CD8-positive, alpha-beta memory T cell (primary cell): ENCODE measurements at regions not wholly inside any gene's neighbourhood (a gene's known extent, or its start where the extent isn't known, plus 50 kb on each side); places are given as distances from the start of the nearest gene placed in this dataset.

ENCODE experiments used
- CTCF ChIA-PET: fragments of 350-600 bp; sonication (Branson Sonifier 250); formaldehyde crosslinking; loops from one replicate; lab custom pipeline; 2021; ENCODE audit warnings: antibody characterized with exemption; lab: Charles Lee
- POLR2A ChIA-PET: fragments of 350-600 bp; sonication (Branson Sonifier 250); formaldehyde crosslinking; loops from one replicate; lab custom pipeline; 2021; ENCODE audit warnings: antibody characterized with exemption; lab: Charles Lee
- DNase-seq, 5 donors: peaks; one replicate each; pipeline versions ENCODE4 v3.0.0 to v3.0.0-alpha.2; 2020 to 2022; ENCODE audit warnings: mixed read lengths in 1 of 5
- H3K27ac ChIP-seq: one replicate; pipeline ENCODE4 v1.7.0; 2013; ENCODE audit warnings: low read depth, mild to moderate bottlenecking, low read length, moderate library complexity
- H3K27me3 ChIP-seq: 2 replicates; pipeline ENCODE4 v1.7.0; 2013; ENCODE audit warnings: low read length, mild to moderate bottlenecking; ENCODE audit not compliant: insufficient read depth, poor library complexity, severe bottlenecking
- H3K36me3 ChIP-seq: 2 replicates; pipeline ENCODE4 v1.7.0; 2013; ENCODE audit warnings: mild to moderate bottlenecking, low read length, moderate library complexity; ENCODE audit not compliant: insufficient read depth
- H3K4me1 ChIP-seq: 2 replicates; pipeline ENCODE4 v1.7.0; 2013; ENCODE audit warnings: mild to moderate bottlenecking, low read length, moderate library complexity; ENCODE audit not compliant: insufficient read depth
- H3K4me3 ChIP-seq: 2 replicates; pipeline ENCODE4 v1.7.0; 2013; ENCODE audit warnings: mild to moderate bottlenecking, low read length
- H3K9me3 ChIP-seq: 2 replicates; pipeline ENCODE4 v1.7.0; 2013; ENCODE audit warnings: mild to moderate bottlenecking, low read length
- H3K27ac Mint-ChIP-seq, 8 donors: one replicate each; pipeline ENCODE4 v1.8.0; 2020 to 2021; ENCODE audit warnings: mixed read lengths in 8 of 8, mild to moderate bottlenecking in 6 of 8, inconsistent platforms in 3 of 8, moderate library complexity in 3 of 8
- H3K27me3 Mint-ChIP-seq, 2 donors: one replicate each; pipeline ENCODE4 v1.8.0; 2020 to 2021; ENCODE audit warnings: mixed read lengths in 2 of 2, mild to moderate bottlenecking in 1 of 2, moderate library complexity in 1 of 2
- H3K36me3 Mint-ChIP-seq, 3 donors: one replicate each; pipeline ENCODE4 v1.8.0; 2020 to 2021; ENCODE audit warnings: mixed read lengths in 3 of 3, inconsistent platforms in 1 of 3, mild to moderate bottlenecking in 1 of 3
- H3K4me1 Mint-ChIP-seq, 3 donors: one replicate each; pipeline ENCODE4 v1.8.0; 2020 to 2021; ENCODE audit warnings: mixed read lengths in 3 of 3, inconsistent platforms in 1 of 3, mild to moderate bottlenecking in 1 of 3
- H3K4me3 Mint-ChIP-seq, 7 donors: one replicate each; pipeline ENCODE4 v1.8.0; 2020 to 2021; ENCODE audit warnings: mixed read lengths in 7 of 7, mild to moderate bottlenecking in 6 of 7, moderate library complexity in 4 of 7, inconsistent platforms in 2 of 7
- H3K9me3 Mint-ChIP-seq, 5 donors: one replicate each; pipeline ENCODE4 v1.8.0; 2020 to 2022; ENCODE audit warnings: mixed read lengths in 5 of 5, mild to moderate bottlenecking in 3 of 5, moderate library complexity in 2 of 5, inconsistent platforms in 1 of 5

DNA sequence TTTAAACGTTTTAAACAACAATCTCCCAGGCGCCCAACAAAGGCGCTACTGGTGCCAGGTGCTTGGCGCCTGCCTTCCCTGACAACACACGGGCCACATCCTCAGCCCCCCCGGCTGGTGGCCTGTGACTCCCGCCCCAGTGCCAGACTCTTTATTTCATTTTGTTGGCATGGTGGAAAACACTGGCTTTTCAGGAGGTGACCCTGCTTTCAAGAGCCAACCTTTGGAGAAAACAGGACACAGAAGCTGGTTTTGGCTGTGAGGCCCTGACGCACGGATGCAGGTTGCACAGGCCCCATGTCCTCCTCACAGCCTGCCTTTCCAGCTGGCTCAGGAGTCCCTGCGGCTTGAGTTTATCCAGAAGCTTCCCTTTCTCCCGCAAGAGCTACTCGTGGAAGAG, 100.0 kb downstream of the METRNL start:
- CTCF ChIA-PET, result no interaction called here
- DNase-seq, result no peak
- H3K4me1 Mint-ChIP-seq, result no peaks in the 10 kb centered on the region

GRCh38 chr17:83179811-83180210, 100.4 kb downstream of the METRNL start:
- Histone ChIP-seq H3K36me3 (no peaks in the 10 kb centered on the region), H3K4me3 (no peak overlapping the region), H3K27ac (no peak overlapping the region), H3K9me3 (no peaks in the 10 kb centered on the region), H3K27me3 (no peaks in the 10 kb centered on the region), H3K4me1 (no peaks in the 10 kb centered on the region)
- DNase-seq, result no peak
- ChIA-PET POLR2A (no interaction called here), CTCF (no interaction called here)
- H3K9me3 Mint-ChIP-seq, result no peaks in the 10 kb centered on the region
- no peak overlapping the region for H3K4me3 Mint-ChIP-seq
- no peak overlapping the region for H3K27ac Mint-ChIP-seq
- H3K27me3 Mint-ChIP-seq, result no peaks in the 10 kb centered on the region
- H3K36me3 Mint-ChIP-seq, result no peaks in the 10 kb centered on the region
- no peaks in the 10 kb centered on the region for H3K4me1 Mint-ChIP-seq

More for the DNA sequence above, 100.0 kb downstream of the METRNL start:
- Histone ChIP-seq H3K9me3 (no peaks in the 10 kb centered on the region), H3K27me3 (no peaks in the 10 kb centered on the region), H3K4me3 (no peak overlapping the region), H3K4me1 (no peaks in the 10 kb centered on the region), H3K36me3 (no peaks in the 10 kb centered on the region), H3K27ac (no peak overlapping the region)
- H3K27ac Mint-ChIP-seq, result no peak overlapping the region
- H3K4me3 Mint-ChIP-seq, result no peak overlapping the region
- POLR2A ChIA-PET, result no interaction called here
- no peaks in the 10 kb centered on the region for H3K9me3 Mint-ChIP-seq
- no peaks in the 10 kb centered on the region for H3K36me3 Mint-ChIP-seq
- H3K27me3 Mint-ChIP-seq, result no peaks in the 10 kb centered on the region

DNA sequence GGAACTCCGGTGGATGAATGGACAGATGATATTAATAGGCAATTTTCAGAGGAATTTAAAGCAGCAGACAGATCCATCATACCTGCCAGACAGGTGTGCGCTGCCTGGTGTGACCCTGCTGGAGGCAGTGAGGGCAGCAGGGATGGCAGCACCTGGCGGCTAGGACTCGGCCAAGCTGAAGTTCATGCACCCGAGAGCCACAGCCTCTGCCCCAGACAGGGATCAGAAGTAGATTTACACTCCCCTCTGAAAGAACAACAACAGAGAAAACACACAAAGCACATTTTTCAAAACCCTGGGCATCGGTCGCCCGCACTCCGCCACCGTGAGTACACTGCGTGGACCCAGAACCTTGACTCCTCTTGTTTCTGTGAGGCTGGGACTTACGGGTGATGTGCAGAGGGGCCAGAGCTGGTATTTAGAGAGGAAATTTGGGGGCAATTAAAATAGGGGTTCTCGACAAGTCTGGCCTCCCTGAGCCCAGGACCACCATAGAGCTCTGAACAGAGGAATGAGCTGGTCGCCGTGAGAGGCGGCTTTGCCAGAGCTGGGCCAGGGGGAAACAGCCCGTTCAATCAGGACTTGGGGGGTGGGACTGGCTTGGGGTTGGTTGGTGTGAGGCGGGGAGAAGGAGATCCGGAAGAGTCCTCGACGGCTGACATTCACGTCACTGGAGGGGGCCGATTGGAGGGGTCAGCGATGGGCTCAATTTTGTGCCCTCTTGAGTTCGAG, 101.0 kb downstream of the METRNL start:
- Mint-ChIP-seq H3K36me3 (no peaks in the 10 kb centered on the region), H3K4me3 (no peak overlapping the region), H3K27me3 (no peaks in the 10 kb centered on the region), H3K27ac (no peak overlapping the region), H3K4me1 (no peaks in the 10 kb centered on the region), H3K9me3 (no peaks in the 10 kb centered on the region)
- Histone ChIP-seq H3K4me1 (no peaks in the 10 kb centered on the region), H3K36me3 (no peaks in the 10 kb centered on the region), H3K27me3 (no peaks in the 10 kb centered on the region), H3K4me3 (no peak overlapping the region), H3K27ac (no peak overlapping the region), H3K9me3 (no peaks in the 10 kb centered on the region)
- ChIA-PET CTCF (no interaction called here), POLR2A (no interaction called here)
- DNase-seq, result no peak

DNA sequence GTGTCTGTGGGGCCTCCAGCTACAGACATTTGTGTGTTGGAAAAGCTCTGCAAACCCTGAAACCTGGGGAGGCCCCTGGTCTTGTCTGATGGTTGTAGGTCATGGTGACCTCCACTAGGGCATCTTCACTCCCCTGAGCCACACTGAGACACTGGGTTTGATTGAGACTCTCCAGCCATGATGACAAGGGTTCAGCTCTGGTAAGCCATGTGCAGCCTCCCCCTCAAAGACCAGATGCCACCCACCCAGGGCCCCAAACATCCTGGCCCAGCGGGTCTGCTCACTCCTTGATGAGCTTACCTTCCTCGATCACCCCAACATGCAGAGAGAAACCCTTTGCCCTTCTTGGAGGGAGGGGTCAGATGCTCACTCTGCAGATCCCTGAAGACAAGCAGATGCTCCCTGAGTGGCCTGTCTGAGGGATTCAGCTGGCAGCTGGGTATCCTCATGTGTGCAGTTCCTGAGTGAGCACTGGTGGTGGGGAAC, 101.6 kb downstream of the METRNL start:
- H3K27me3 ChIP-seq, result no peaks in the 10 kb centered on the region
- Mint-ChIP-seq H3K4me1 (no peaks in the 10 kb centered on the region), H3K27ac (peak overlapping the region in 1 of 8 donors; percentile 58), H3K4me3 (no peak overlapping the region), H3K9me3 (no peaks in the 10 kb centered on the region), H3K27me3 (no peaks in the 10 kb centered on the region), H3K36me3 (no peaks in the 10 kb centered on the region)
- no peaks in the 10 kb centered on the region for H3K36me3 ChIP-seq
- DNase-seq, result no peak
- POLR2A ChIA-PET, result no interaction called here
- H3K9me3 ChIP-seq, result no peaks in the 10 kb centered on the region
- no peak overlapping the region for H3K4me3 ChIP-seq
- CTCF ChIA-PET, result no interaction called here
- H3K4me1 ChIP-seq, result no peaks in the 10 kb centered on the region
- H3K27ac ChIP-seq, result no peak overlapping the region

- no peak overlapping the region for H3K4me3 ChIP-seq
- H3K9me3 Mint-ChIP-seq, result no peaks in the 10 kb centered on the region
- ChIA-PET CTCF (no interaction called here), POLR2A (no interaction called here)
- no peaks in the 10 kb centered on the region for H3K36me3 ChIP-seq
- no peaks in the 10 kb centered on the region for H3K4me1 ChIP-seq
- H3K4me1 Mint-ChIP-seq, result no peaks in the 10 kb centered on the region
- DNase-seq, result no peak
- no peak overlapping the region for H3K27ac Mint-ChIP-seq
- H3K36me3 Mint-ChIP-seq, result no peaks in the 10 kb centered on the region
- no peak overlapping the region for H3K27ac ChIP-seq
- no peaks in the 10 kb centered on the region for H3K9me3 ChIP-seq
- H3K4me3 Mint-ChIP-seq, result no peak overlapping the region
- H3K27me3 ChIP-seq, result no peaks in the 10 kb centered on the region
- H3K27me3 Mint-ChIP-seq, result no peaks in the 10 kb centered on the region
These were observed 102.7 kb downstream of the METRNL start for GRCh38 chr17:83181991-83182619.

GRCh38 chr17:83182620-83183101, 103.3 kb downstream of the METRNL start:
- Histone ChIP-seq H3K36me3 (no peaks in the 10 kb centered on the region), H3K27me3 (no peaks in the 10 kb centered on the region), H3K9me3 (no peaks in the 10 kb centered on the region), H3K4me1 (no peaks in the 10 kb centered on the region), H3K4me3 (no peak overlapping the region), H3K27ac (no peak overlapping the region)
- CTCF ChIA-PET, result no interaction called here
- Mint-ChIP-seq H3K4me3 (no peak overlapping the region), H3K36me3 (peaks cover 0 to under 1% (median 0%) of the 10 kb centered on the region in 3 donors), H3K27me3 (peaks cover 0 to 3% of the 10 kb centered on the region in 2 donors), H3K4me1 (peaks cover 0 to under 1% (median 0%) of the 10 kb centered on the region in 3 donors), H3K27ac (peak overlapping the region in 1 of 8 donors; percentile 47), H3K9me3 (no peaks in the 10 kb centered on the region)
- POLR2A ChIA-PET, result no interaction called here
- DNase-seq, result no peak

DNA sequence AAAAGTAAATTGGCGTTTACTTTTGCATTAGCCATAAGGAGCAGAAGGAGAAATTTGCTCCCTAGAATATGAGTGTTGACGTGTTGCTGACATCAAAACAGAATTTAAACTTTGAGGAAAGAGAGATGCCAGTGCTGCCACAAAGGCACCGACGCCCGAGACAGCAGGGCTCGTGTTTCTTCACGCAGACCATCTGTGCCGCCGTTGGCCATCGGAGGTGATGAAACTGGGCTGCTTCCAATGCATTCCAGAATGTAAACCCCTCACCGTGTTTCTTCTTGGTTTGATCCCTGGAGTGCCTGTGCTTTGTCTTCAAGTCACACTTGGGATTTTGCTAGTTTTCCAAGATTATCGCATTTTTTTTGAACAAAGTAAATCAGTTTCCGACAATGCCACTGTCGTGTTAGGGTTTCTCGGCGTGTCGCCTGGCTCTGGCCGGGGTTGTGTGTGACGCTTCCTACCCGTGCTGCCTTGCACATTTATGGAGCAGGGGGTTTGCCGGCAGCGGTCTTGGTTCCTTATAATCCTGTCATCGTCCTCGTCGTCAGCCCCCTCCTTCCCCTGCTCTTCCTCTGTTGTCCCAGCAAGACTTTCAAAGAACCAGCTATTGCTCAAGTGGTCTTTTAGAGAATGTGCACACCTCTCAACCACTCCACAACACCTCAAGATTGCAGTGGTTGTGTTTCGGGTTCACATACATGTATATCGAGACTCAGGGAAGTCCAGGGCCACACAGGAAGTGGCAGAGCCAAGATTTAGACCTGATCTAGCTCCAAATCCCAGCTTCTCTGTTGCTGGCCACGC, 103.9 kb downstream of the METRNL start:
- Mint-ChIP-seq H3K4me1 (peaks cover 0 to 3% (median 0%) of the 10 kb centered on the region in 3 donors), H3K27ac (peak overlapping the region in 1 of 8 donors; percentile 90), H3K4me3 (no peak overlapping the region), H3K9me3 (no peaks in the 10 kb centered on the region), H3K27me3 (peaks cover 0 to 3% of the 10 kb centered on the region in 2 donors), H3K36me3 (peaks cover 0 to 3% (median 0%) of the 10 kb centered on the region in 3 donors)
- no peaks in the 10 kb centered on the region for H3K4me1 ChIP-seq
- H3K9me3 ChIP-seq, result no peaks in the 10 kb centered on the region
- no peak overlapping the region for H3K4me3 ChIP-seq
- H3K27ac ChIP-seq, result no peak overlapping the region
- no peak for DNase-seq
- no peaks in the 10 kb centered on the region for H3K36me3 ChIP-seq
- CTCF ChIA-PET, result no interaction called here
- no peaks in the 10 kb centered on the region for H3K27me3 ChIP-seq
- POLR2A ChIA-PET, result no interaction called here
